ENCODE measurements at regions not wholly inside any gene's neighbourhood (a gene's known extent, or its start where the extent isn't known, plus 50 kb on each side); places are given as distances from the start of the nearest gene placed in this dataset.

DNA sequence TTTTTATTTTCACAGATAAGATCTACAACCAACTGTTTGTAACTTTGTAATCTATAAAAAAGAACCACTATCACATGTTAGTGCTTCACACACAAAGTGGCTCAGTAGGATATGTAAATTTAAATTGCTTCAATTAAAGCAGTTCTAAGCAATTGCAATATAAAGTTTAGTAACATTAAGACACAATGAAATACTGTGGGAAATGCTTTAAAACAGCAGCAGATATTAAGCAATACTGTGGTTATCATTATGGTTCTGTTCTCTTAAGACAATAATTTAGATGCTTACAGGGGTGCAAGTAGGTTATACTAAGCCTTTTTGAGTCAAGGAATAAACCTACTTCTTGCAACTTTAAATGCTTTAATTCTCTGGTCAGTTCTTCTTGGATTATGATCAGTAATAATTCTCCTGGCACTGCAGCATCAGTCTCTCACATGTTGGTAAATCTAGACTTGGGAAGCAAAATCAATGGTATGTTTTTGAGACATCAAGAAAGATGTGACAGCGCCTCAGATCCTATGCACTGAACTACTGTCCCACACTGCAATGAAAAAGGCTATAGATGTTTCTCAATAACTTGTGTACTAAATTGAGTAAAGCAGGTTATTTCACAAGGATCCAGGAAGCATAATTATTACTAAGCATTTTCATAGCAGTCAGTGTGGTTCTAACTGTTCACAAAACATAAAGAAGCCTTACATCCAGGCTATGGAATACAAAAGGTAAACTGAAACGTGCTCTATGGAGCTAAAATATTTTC, 338.7 kb upstream of the PDE4D start:
- dilution Hi-C loops (cut with MboI; ENCODE audit: extremely low pct_ligation_motif_present, low sequenced_read_pairs) (no loop called here), intact Hi-C loops (cut with micrococcal nuclease) (no loop called here)
- no peak overlapping the region for H3K4me3 ChIP-seq (replicated peaks in 1 of 3; ENCODE audit: insufficient read depth in 1 of 3, low read depth in 1 of 3, low read length in 3 of 3)
- no peaks in the 10 kb centered on the region for H4K20me1 ChIP-seq (replicated peaks; ENCODE audit: control insufficient read depth, extremely low read depth, insufficient read depth, low read length)
- no peaks in the 10 kb centered on the region for H3K79me2 ChIP-seq (ENCODE audit: control insufficient read depth, insufficient read depth, low read length)
- H3K27ac ChIP-seq (ENCODE audit: insufficient read depth, low read depth, low read length): no peak overlapping the region
- H2AFZ ChIP-seq (ENCODE audit: low read depth, low read length): no peak overlapping the region
- POLR2A ChIA-PET: no interaction called here
- DNase-seq (ENCODE audit: low read depth, low spot score) (no peak), FAIRE-seq (no peak)
- peaks cover 0 to 5% of the 10 kb centered on the region in 2 experiments for H3K27me3 ChIP-seq (ENCODE audit: control insufficient read depth in 2 of 2, insufficient read depth in 2 of 2, low read length in 2 of 2)
- no peaks in the 10 kb centered on the region for H3K9me3 ChIP-seq (replicated peaks; ENCODE audit: control insufficient read depth, insufficient read depth, low read length)
- CTCF ChIA-PET: no interaction called here
- no peak overlapping the region for H3K9ac ChIP-seq (replicated peaks; ENCODE audit: extremely low read depth, insufficient read depth, low read length)
- BruUV-seq (replicated peaks): no TSS peak
- no peak for TF ChIP-seq MYC (IDR thresholded peaks at IDR 0.05; ENCODE audit: low read depth, low read length)
- TF ChIP-seq, protein P1, sequence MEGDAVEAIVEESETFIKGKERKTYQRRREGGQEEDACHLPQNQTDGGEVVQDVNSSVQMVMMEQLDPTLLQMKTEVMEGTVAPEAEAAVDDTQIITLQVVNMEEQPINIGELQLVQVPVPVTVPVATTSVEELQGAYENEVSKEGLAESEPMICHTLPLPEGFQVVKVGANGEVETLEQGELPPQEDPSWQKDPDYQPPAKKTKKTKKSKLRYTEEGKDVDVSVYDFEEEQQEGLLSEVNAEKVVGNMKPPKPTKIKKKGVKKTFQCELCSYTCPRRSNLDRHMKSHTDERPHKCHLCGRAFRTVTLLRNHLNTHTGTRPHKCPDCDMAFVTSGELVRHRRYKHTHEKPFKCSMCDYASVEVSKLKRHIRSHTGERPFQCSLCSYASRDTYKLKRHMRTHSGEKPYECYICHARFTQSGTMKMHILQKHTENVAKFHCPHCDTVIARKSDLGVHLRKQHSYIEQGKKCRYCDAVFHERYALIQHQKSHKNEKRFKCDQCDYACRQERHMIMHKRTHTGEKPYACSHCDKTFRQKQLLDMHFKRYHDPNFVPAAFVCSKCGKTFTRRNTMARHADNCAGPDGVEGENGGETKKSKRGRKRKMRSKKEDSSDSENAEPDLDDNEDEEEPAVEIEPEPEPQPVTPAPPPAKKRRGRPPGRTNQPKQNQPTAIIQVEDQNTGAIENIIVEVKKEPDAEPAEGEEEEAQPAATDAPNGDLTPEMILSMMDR (IDR thresholded peaks at IDR 0.05; ENCODE audit: extremely low read depth in 1 of 2, insufficient read depth in 1 of 2, low read depth in 1 of 2, low read length in 2 of 2): no peak
- TF ChIP-seq POLR2AphosphoS5 (IDR thresholded peaks at IDR 0.05; ENCODE audit: insufficient read depth, low read depth, low read length): no peak
- no peak for TF ChIP-seq JUN (IDR thresholded peaks at IDR 0.05; ENCODE audit: borderline replicate concordance, insufficient read depth, insufficient read length, low read depth)
- TF ChIP-seq POLR2A (IDR thresholded peaks at IDR 0.05; ENCODE audit: low read depth, low read length): no peak
- TF ChIP-seq, protein P2, sequence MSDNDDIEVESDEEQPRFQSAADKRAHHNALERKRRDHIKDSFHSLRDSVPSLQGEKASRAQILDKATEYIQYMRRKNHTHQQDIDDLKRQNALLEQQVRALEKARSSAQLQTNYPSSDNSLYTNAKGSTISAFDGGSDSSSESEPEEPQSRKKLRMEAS (IDR thresholded peaks at IDR 0.05; ENCODE audit: insufficient read depth, insufficient read length): no peak
- no peak for TF ChIP-seq GATA2 (IDR thresholded peaks at IDR 0.05; ENCODE audit: insufficient read depth, insufficient read length, low read depth, low read length)
- no peak for TF ChIP-seq FOS (IDR thresholded peaks at IDR 0.05; ENCODE audit: borderline replicate concordance, insufficient read depth, low read length)
- TF ChIP-seq EZH2 (IDR thresholded peaks at IDR 0.05; ENCODE audit: borderline replicate concordance, low read depth, low read length, severe bottlenecking): no peak
- no peaks in the 10 kb centered on the region for H3K9me1 ChIP-seq (replicated peaks; ENCODE audit: control insufficient read depth, extremely low read depth, insufficient read depth, low read length)
- no peaks in the 10 kb centered on the region for H3K4me1 ChIP-seq (ENCODE audit: control insufficient read depth, extremely low read depth, insufficient read depth, low read length)
- H3K36me3 ChIP-seq (ENCODE audit: control insufficient read depth in 2 of 2, extremely low read depth in 1 of 2, insufficient read depth in 2 of 2, low read length in 2 of 2): no peaks in the 10 kb centered on the region
- no peak overlapping the region for H3K4me2 ChIP-seq (ENCODE audit: insufficient read depth, low read length)

Data from endothelial cell of umbilical vein (primary cell).